Mesothelial cell of epicardium (in vitro differentiated cells): ENCODE measurements at regions not wholly inside any gene's neighbourhood (a gene's known extent, or its start where the extent isn't known, plus 50 kb on each side); places are given as distances from the start of the nearest gene placed in this dataset.

ENCODE experiments used
- DNase-seq, 2 experiments: peaks; one replicate each; pipeline ENCODE4 v3.0.0; 2021; ENCODE audit warnings: low spot score in 2 of 2; ENCODE audit not compliant: unreplicated experiment in 2 of 2
- H3K27ac Mint-ChIP-seq: 2 replicates; pipeline ENCODE4 v1.8.0; 2021; ENCODE audit warnings: mixed read lengths
- H3K27me3 Mint-ChIP-seq: 2 replicates; pipeline ENCODE4 v1.8.0; 2021; ENCODE audit warnings: low read depth, mixed read lengths
- H3K36me3 Mint-ChIP-seq: 2 replicates; pipeline ENCODE4 v1.8.0; 2021; ENCODE audit warnings: mixed read lengths
- H3K4me1 Mint-ChIP-seq: 2 replicates; pipeline ENCODE4 v1.8.0; 2021; ENCODE audit warnings: mixed read lengths
- H3K4me3 Mint-ChIP-seq: 2 replicates; pipeline ENCODE4 v1.8.0; 2021; ENCODE audit warnings: mild to moderate bottlenecking, moderate library complexity, mixed read lengths
- H3K9me3 Mint-ChIP-seq: 2 replicates; pipeline ENCODE4 v1.8.0; 2021; ENCODE audit warnings: mixed read lengths
- TF ChIP-seq, protein P1 (sequence below): fragments of 200-600 bp; sonication (generic); IDR thresholded peaks from one replicate; pipeline ENCODE4 v1.5.0; 2021; ENCODE audit warnings: antibody characterized with exemption; ENCODE audit not compliant: unreplicated experiment

- H3K36me3 Mint-ChIP-seq = no peaks in the 10 kb centered on the region
- TF ChIP-seq, protein P1, sequence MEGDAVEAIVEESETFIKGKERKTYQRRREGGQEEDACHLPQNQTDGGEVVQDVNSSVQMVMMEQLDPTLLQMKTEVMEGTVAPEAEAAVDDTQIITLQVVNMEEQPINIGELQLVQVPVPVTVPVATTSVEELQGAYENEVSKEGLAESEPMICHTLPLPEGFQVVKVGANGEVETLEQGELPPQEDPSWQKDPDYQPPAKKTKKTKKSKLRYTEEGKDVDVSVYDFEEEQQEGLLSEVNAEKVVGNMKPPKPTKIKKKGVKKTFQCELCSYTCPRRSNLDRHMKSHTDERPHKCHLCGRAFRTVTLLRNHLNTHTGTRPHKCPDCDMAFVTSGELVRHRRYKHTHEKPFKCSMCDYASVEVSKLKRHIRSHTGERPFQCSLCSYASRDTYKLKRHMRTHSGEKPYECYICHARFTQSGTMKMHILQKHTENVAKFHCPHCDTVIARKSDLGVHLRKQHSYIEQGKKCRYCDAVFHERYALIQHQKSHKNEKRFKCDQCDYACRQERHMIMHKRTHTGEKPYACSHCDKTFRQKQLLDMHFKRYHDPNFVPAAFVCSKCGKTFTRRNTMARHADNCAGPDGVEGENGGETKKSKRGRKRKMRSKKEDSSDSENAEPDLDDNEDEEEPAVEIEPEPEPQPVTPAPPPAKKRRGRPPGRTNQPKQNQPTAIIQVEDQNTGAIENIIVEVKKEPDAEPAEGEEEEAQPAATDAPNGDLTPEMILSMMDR = no peak
Observed at GRCh38 chr18:41647914-41648313, 307.1 kb upstream of the PIK3C3 start.

DNA sequence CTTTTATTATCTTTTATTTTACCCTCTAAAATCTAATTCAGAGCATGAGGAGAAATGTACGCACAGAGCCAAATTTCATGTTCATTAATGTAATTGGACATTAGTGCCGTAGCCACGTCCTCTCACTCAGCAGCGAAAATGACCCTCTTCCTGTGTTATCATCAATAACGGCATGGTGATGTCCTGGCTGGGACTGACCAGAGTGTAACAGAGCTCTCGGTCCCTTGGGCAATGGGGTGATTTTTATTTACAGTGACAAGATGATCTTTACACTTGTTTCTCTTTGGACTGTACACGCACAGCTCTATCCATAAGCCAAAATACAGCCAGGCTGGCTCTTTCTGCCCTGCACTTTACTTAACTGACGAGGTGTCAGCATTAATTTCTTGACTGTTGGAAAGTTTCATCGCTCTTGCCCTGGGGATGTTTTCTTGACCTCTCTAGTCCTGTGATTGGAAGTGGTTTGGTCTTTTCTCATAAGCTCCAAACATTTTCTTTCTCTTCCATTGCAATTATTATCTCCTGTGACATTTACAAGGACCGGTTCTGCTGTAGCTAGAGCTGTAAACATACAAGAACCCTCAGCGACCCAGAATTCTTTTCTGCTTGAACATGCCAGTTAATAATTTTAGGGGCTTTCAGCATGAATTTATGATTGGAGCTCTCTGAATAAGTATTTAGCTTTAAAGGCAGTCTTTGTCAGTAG, 308.0 kb upstream of the PIK3C3 start:
- Mint-ChIP-seq H3K36me3 (no peaks in the 10 kb centered on the region), H3K4me1 (peaks cover 23% of the 10 kb centered on the region), H3K27me3 (no peaks in the 10 kb centered on the region), H3K4me3 (no peak overlapping the region), H3K9me3 (peaks cover 9% of the 10 kb centered on the region), H3K27ac (peak overlapping the region; percentile 26)
- DNase-seq = no peak
- TF ChIP-seq, protein P1 = no peak

More at GRCh38 chr18:41647914-41648313, 307.1 kb upstream of the PIK3C3 start:
- Mint-ChIP-seq H3K27me3 (no peaks in the 10 kb centered on the region), H3K4me1 (peaks cover 23% of the 10 kb centered on the region), H3K4me3 (no peak overlapping the region), H3K9me3 (peaks cover 9% of the 10 kb centered on the region), H3K27ac (peak overlapping the region; percentile 23)
- no peak for DNase-seq

- H3K4me3 Mint-ChIP-seq = no peak overlapping the region
- no peaks in the 10 kb centered on the region for H3K27me3 Mint-ChIP-seq
- H3K36me3 Mint-ChIP-seq = no peaks in the 10 kb centered on the region
- no peak overlapping the region for H3K27ac Mint-ChIP-seq
- H3K4me1 Mint-ChIP-seq = peaks cover 23% of the 10 kb centered on the region
- TF ChIP-seq, protein P1 = no peak
- DNase-seq = no peak
- peaks cover 9% of the 10 kb centered on the region for H3K9me3 Mint-ChIP-seq
Observed at GRCh38 chr18:41645589-41646360, 309.3 kb upstream of the PIK3C3 start.

DNA sequence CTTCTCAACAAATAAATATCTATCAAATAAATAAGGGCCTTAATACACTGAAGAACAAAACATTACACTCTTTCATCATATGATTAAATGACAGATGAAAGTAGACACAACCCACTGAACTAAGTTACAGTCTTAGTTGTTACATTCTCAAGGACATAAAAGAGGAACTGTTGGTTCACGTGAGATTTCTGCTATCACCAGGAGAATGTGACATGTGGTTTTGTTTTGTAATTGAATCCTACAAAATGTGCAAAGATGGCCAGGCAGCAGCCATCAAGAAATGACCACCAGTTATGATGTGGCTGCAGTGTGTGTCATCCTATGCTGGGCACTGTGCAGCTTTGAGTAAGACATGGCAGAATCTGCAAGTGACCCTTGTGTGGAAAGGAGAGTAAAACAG, 310.6 kb upstream of the PIK3C3 start:
- H3K4me1 Mint-ChIP-seq = peaks cover 21% of the 10 kb centered on the region
- TF ChIP-seq, protein P1 = no peak
- H3K27ac Mint-ChIP-seq = no peak overlapping the region
- no peak overlapping the region for H3K4me3 Mint-ChIP-seq
- no peak for DNase-seq
- peaks cover 9% of the 10 kb centered on the region for H3K9me3 Mint-ChIP-seq
- no peaks in the 10 kb centered on the region for H3K36me3 Mint-ChIP-seq
- H3K27me3 Mint-ChIP-seq = no peaks in the 10 kb centered on the region

DNA sequence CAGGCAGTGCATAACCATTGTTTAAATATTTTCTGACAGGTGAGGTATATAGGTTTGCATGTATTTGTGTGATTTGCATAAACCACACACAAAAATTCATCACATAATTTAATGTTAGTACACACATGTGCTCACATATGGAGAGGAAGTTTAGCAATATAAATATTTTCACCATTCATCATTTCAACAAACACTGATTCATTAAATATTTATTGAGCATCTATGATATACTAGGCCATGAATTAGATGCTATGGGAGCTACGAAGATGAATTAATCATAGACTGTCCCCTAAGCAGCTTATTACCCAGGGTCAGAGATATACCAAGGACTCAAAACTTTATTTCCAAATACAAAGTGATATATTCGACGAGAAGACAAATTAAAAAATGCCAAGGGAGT, 311.6 kb upstream of the PIK3C3 start:
- no peak overlapping the region for H3K27ac Mint-ChIP-seq
- H3K4me1 Mint-ChIP-seq = peaks cover 16% of the 10 kb centered on the region
- no peaks in the 10 kb centered on the region for H3K27me3 Mint-ChIP-seq
- DNase-seq = no peak
- H3K4me3 Mint-ChIP-seq = no peak overlapping the region
- H3K36me3 Mint-ChIP-seq = no peaks in the 10 kb centered on the region
- peaks cover 9% of the 10 kb centered on the region for H3K9me3 Mint-ChIP-seq
- TF ChIP-seq, protein P1 = no peak
